H54 (cell line): ENCODE measurements at regions not wholly inside any gene's neighbourhood (a gene's known extent, or its start where the extent isn't known, plus 50 kb on each side); places are given as distances from the start of the nearest gene placed in this dataset.

Experiments
- DNase-seq: peaks from one replicate; pipeline ENCODE4 v3.0.0; 2011; ENCODE audit warnings: low spot score, mixed read lengths; ENCODE audit not compliant: insufficient read length
- FAIRE-seq: peaks from 3 replicates; lab custom pipeline; 2011; peaks lifted over from hg19 to GRCh38; lab: Jason Lieb, UNC
- POLR2A ChIP-seq: IDR thresholded peaks from 2 replicates; pipeline ENCODE4 v1.6.1; 2011; ENCODE audit warnings: low read depth, mild to moderate bottlenecking, low read length

DNA sequence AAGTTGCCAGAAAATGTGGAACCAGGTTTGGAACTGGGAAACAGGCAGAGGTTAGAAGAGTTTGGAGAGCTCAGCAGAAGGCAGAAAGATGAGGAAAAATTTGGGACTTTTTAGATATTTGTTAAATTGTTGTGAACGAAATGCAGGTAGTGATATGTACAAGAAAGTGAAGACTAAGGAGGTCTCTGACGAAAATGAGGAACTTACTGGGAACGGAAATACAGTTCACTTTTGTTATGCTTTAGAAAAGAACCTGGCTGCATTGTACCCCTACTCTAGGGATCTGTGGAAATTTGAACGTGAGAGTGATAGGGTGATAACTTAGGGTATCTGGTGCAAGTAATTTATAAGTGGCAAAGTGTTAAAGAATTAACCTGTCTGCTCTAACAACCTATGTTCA is 632.4 kb downstream of the SLITRK5 start:
- FAIRE-seq (no peak), DNase-seq (no peak)
- no peak for TF ChIP-seq POLR2A

DNA sequence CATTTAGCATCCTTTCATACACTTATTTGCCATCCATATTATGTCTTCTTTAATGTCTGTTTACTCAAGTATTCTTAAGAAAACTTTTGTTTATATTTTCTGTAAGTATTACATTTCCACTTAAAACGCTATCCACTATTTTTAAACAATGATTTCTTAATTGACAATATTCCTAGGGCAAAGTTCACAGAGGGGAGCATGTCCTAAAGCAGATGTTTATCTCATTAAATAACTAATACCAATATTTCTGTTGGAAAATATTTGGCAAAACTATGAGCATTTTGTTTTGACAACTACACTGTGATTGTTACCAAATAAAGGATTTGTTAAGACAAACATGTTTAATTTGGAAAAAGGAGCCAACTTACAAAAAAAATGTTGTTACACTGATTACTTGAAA is 643.3 kb downstream of the SLITRK5 start:
- FAIRE-seq (no peak), DNase-seq (no peak)
- no peak for TF ChIP-seq POLR2A

DNA sequence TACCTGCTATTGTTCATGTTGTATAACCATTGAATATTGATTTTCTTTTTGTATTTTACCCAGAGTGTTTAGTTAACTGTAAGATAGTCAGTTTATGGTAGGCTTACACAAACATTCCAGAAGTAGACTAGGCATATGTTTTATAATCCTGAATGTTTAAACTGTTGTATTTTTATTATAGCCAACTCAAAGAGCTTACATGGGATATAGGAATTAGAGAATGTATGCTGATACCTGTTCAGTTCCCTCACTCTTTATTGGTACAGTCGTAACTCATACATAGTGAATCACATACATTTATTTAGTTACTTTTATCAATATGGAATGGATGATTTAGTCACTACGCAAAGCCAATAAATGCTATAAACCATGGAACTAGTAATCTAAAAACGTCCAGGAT is 657.9 kb downstream of the SLITRK5 start:
- TF ChIP-seq POLR2A: no peak
- no peak for FAIRE-seq
- DNase-seq: no peak

DNA sequence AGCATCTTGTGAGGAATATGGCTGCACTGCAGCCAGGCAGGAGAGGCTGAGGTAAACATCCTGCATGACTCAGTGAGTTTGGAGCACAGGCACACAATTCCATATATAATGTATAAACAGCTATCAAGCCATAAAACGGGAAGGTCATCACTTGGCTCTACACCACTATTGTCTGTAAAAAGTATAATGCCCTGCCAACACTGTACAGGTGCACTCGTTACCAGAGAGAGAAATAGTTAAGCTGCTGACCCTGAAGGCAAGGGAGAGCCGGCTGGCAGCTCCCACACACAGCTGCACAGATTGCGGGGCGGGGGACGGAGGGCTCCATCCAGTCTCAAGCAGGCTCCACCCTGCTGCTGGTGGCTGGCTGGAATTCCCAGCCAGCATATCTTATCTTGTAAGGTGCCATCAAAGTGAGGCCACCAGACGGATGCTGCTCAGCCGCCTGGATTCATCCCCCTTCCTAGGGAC is 668.1 kb downstream of the SLITRK5 start:
- DNase-seq: no peak

DNA sequence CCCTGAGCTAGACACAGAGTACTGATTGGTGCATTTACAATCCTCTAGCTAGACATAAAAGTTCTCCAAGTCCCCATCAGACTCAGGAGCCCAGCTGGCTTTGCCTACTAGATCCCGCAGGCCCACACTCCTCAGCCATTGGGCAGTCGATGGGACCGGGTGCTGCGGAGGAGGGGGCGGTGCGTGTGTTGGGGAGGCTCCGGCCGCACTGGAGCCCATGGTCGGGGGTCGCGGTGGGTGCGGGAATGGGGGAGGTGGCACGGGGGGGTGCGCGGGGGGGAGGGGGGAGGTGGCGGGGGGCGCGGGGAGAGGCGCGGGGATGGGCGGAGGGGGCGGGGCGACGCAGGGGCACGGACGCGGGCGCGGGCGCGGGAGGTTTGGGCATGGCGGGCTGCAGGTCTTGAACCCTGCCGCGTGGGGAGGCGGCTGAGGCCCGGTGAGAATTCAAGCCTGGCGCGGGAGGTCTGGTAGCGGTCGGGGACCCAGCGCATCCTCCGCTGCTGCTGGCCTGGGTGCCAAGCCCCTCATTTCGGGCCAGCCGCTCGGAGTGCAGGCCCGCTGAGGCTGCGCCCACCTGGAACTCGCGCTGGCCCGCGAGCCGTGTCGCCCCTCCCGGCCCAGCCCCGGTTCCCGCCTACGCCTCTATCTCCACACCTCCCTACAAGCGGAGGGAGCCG is 674.1 kb downstream of the SLITRK5 start:
- no peak for FAIRE-seq
- TF ChIP-seq POLR2A: no peak
- DNase-seq: no peak

More for the DNA sequence above, 668.1 kb downstream of the SLITRK5 start:
- no peak for TF ChIP-seq POLR2A
- FAIRE-seq: no peak

DNA sequence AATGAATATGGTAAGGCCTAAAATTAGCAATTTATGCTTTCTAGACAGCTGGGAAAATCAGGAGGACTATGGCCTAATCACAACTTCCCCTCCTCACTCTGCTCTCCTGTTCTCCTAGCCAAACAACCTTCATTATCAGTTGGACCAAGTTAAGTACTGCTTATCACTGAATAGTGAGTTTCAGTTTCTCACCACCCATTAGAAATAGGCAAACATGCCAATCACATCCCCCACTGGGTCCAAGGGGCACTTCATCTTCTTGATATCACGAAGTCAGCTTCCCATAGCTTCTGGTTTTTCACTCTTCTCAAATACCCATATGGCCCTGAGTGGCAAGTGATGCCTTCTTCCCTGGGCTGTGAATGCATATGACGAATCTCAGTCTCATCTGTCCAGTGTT is 689.6 kb downstream of the SLITRK5 start:
- DNase-seq: no peak
- FAIRE-seq: peak; percentile 83
- TF ChIP-seq POLR2A: no peak

DNA sequence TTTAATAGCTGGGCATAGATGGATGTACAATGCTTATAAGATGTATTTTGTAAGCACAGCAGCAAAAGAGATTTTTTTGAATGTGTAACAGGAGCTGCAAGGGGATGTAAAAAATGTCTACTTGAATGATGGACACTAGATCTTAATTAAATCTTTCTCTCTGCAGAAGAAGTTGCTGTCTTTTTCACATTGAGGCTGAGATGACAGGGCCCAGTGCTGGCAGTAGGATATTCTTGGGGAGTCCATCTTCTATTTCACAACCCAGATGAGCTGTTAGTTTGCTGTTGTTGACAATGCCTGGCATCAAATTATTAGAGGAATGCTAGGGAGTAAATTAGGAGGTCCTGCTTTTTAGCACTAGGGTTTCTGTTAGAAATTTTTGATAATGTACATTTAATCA is 698.7 kb downstream of the SLITRK5 start:
- FAIRE-seq (no peak), DNase-seq (no peak)
- TF ChIP-seq POLR2A: no peak

DNA sequence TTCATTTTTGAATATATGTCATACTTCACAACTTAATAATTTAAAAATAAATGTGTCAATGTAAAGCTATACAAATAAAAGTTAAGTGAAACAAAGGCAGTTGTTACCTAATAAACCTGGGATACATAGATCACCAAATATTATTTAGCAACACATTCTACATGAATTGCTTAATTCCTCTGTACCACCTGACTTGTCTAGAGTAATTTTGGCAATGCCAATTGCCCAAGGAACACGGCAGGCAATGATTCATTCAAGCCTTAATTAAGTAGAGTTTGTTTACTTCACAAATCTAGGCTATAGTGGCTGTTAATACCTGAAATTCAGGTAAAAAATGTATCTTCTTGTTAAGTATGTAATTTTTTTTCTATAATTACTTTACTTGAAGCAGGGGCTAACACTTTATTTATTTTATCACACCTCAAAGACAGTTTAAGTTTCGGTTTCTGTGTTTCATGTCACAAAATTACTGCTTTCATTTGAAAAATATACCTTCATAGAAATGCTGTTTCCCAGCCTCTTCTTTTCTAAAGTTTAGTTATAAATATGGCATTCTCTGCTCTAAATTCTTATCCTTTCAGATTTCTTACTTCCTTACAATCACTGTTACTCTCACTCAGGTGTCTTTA is 705.7 kb downstream of the SLITRK5 start:
- TF ChIP-seq POLR2A: no peak
- FAIRE-seq (peak; percentile 27), DNase-seq (no peak)

DNA sequence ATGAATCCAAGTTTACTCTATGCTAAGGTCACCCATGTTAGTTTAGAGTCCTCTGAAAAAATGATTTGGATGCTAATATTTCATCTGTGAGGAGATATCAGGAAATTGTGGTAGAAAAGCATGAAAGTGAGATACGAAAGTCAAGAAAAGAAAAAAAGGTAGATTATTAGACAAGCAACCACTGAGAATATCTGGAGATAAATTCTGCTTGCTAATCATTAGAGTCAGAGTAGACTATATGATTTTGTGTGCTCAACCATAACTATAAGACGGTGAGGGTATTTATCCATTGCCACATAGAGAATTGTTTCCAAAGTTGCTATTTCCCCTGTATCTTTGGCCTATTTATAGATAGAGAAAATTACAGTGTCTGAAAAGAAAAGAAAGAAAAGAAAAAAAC is 706.7 kb downstream of the SLITRK5 start:
- FAIRE-seq (no peak), DNase-seq (no peak)
- TF ChIP-seq POLR2A: no peak

DNA sequence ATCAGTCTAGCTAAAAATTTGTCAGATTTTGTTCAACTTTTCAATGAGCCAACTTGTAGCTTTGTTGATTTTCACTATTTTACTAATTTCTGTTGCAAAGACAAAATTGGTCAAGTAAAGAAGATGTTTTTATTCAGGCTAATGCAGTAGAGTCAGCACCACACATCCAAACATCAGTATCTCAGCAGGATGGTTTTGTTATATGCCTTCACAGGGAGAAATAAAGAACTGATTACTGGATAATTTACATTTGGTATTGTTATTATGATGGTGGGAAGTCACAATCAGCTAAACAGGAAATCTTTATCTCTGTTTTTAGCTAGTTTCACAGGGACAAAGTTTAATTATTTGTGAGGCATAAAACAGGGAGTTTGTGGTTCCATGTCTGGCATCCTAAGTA is 713.4 kb downstream of the SLITRK5 start:
- TF ChIP-seq POLR2A: no peak
- DNase-seq: no peak

DNA sequence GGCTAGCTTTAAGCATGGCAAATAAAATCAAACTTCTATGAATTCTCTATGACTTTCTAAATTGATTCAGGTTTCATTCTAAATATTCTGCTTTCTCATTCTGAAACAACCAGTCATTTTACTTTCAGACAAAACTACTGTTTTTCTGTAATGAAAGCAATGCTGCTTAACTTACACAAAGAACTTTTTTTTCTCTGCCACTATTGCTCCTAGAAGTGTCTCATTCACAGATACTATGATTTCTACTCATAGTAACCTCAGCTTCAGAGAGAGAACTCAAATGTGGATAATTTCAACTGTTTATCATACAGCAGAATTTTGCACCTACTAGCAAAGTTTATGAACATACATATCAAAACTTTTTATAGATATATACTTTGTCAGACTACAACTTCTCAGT is 724.6 kb downstream of the SLITRK5 start:
- no peak for FAIRE-seq
- DNase-seq: no peak
- TF ChIP-seq POLR2A: no peak

More for the DNA sequence above, 713.4 kb downstream of the SLITRK5 start:
- peak; percentile 45 for FAIRE-seq

DNA sequence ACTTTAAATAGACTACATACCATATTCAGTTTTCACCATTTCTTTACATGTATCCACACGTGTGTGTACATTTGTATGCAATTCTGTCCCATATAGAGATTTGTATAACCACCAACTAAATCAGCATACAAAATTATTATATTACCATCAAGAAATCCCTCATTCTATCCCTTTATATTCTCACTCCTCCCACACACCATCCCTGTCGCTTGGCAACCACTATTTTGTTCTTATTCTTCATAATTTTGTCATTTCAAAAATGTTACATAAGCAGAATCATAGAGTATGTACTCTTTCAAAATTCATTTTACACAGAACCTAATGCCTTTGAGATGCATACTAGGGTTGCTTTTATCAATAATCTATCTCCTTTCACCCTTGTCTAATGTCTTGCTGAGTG is 740.5 kb downstream of the SLITRK5 start:
- no peak for TF ChIP-seq POLR2A
- DNase-seq: no peak
- FAIRE-seq: no peak

DNA sequence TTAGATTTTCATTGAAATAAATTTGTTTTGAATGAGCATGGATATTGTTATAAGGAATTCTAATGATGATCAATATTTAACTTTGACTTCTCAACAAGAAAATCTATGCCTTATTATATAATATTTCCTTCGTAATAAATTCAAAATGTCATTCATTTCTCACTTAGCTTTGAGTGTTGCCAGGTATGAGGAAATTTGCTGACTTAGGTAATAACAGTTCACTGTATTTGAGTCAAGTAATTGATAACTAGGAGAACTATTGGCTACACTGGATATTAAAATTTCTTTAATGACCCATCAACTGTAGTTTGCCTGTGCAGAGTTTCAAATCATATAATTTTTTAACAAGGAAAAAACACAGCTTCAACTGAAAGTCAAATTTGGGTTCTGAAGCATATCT is 746.6 kb downstream of the SLITRK5 start:
- no peak for FAIRE-seq
- DNase-seq: no peak
- TF ChIP-seq POLR2A: no peak

DNA sequence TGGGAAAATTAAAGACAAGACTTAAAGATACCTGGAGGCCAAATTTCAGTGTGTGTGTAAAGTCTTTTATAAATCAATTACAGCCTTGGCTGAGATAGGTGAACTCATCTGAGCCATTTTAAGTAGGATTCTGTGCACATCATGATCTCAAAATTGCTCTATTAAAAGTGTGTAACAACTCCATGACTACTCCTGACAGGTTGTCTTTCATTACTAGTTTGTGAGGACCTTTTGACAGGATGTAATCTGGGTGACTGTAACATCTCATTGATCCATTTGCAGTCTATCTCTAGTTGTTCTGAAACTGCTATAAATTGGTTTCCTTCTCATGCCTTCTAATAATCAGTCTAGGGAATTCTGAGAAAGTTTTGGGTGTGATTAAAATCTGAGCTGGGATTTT is 753.3 kb downstream of the SLITRK5 start:
- no peak for FAIRE-seq
- DNase-seq: no peak
- no peak for TF ChIP-seq POLR2A

DNA sequence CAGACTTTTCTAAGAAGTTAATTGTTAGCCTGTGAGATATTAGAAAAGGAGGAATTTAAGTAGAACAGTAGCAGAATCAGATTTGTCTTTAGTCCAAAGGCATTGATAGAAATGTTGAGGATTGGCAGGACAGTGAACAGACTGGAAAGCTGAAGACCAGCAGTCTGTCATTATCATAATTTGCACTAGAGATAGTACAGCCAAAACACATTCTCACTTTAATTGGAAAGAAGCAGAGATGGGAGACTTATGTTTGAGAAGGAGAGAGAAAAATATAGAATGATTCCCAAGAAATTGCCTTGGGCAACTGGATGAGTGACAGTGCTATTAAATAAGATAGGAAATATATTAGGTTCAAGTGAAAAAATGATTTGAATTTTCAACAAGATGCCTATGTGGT is 755.5 kb downstream of the SLITRK5 start:
- no peak for TF ChIP-seq POLR2A
- FAIRE-seq: no peak

DNA sequence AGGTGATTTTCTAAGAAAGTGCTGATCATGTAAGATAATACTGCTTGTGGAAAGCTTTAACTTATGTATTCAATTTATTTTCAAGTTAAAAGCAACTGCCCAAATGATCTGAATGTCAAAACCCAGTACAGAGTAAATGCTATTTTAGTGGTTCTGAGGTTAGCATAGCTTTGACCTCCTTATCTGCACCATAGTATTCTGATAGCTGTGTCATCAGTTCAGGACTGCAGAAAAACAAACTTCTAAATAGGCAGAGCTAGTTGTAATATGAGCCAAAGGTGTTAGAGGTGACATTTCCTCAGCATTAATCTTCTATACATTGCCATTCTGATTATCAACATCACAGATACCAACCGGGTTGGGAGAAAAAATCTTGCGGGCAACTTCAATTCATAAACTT is 758.7 kb downstream of the SLITRK5 start:
- TF ChIP-seq POLR2A: no peak
- DNase-seq (no peak), FAIRE-seq (no peak)

More for the DNA sequence above, 755.5 kb downstream of the SLITRK5 start:
- no peak for DNase-seq
